ENCODE measurements at regions not wholly inside any gene's neighbourhood (a gene's known extent, or its start where the extent isn't known, plus 50 kb on each side); places are given as distances from the start of the nearest gene placed in this dataset.

DNA sequence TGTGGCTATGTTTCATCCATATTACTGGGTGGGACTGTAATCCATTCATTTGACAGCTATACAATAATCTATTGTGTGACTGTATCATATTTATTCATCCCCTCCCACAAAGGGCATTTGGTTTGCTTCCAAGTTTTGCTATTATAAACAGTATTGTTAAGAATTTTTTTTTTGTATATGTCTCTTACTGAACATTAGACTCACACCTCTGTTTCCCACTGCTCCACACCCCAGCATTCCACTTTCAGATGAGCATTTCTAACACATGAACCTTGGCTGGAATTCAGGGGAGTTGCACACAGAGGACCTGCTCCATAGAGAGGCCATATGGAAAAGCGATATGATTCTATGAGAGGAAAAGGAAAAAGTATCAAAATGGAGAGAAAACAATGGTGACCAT, 81.6 kb upstream of the DKK2 start:
- Histone ChIP-seq H3K36me3 (ENCODE audit: control insufficient read depth in 1 of 2, insufficient read depth in 2 of 2, low read length in 2 of 2) (no peaks in the 10 kb centered on the region), H3K4me1 (ENCODE audit: control insufficient read depth in 1 of 2, insufficient read depth in 2 of 2, low read length in 2 of 2) (peaks cover 0 to 6% of the 10 kb centered on the region in 2 donors), H3K9me3 (ENCODE audit: control insufficient read depth in 1 of 2, low read length in 2 of 2) (peaks cover 0 to under 1% of the 10 kb centered on the region in 2 donors), H3K4me3 (ENCODE audit: low read depth in 1 of 2, low read length in 2 of 2) (no peak overlapping the region), H3K27ac (ENCODE audit: low read length) (no peak overlapping the region), H3K27me3 (ENCODE audit: low read depth, low read length) (no peaks in the 10 kb centered on the region)

DNA sequence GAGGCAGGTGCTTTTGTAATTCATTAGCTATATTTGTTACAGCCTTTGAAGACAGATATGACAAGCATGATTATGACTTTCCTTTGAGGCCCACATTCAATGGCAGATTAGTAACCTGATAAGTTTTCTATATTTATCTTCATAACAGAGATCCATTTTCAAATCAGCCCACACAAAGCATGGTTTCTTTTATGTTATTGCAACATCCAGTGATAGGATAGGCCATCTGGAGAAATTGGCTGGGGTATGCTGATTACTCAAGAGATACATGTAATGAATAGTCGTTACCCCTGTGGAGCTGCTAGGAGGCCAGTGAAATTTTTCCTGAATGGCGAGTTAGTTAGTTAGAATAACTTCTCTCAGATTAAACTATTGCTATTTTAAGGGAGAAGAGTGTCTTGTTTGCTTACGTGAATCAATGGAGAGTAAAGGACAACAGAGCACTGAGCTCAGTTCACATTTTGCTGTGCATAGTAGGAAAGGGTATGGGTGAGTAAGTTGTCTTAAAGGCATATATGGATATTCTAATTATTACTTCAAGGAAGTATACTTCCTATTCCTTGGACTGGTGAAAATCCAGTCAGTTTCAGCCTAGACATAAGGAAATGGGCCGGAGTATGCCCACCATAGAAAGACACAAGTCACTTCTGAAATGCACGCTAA, 79.2 kb upstream of the DKK2 start:
- Histone ChIP-seq H3K4me3 (ENCODE audit: low read depth in 1 of 2, low read length in 2 of 2) (no peak overlapping the region), H3K27ac (ENCODE audit: low read length) (no peak overlapping the region), H3K9me3 (ENCODE audit: control insufficient read depth in 1 of 2, low read length in 2 of 2) (peaks cover 2 to 3% of the 10 kb centered on the region in 2 donors), H3K27me3 (ENCODE audit: low read depth, low read length) (no peaks in the 10 kb centered on the region), H3K4me1 (ENCODE audit: control insufficient read depth in 1 of 2, insufficient read depth in 2 of 2, low read length in 2 of 2) (peaks cover 0 to 6% of the 10 kb centered on the region in 2 donors), H3K36me3 (ENCODE audit: control insufficient read depth in 1 of 2, insufficient read depth in 2 of 2, low read length in 2 of 2) (no peaks in the 10 kb centered on the region)

DNA sequence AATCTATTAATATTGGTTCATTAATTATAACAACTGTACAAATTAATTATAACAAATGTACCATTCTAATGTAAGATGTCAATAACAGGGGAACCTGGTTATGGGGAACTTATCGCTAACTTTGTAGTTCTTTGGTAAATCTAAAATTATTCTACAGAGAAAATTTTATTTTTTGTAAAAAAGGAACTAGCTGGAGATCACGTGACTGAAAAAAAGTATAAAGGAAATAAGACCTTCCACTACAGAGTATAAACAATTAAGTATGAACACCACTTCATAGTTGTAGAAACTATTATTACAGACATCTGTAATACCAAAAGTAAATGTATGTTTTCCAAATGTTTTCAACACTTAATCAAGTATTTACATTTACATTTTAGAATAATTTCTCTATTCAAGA, 77.9 kb upstream of the DKK2 start:
- no peaks in the 10 kb centered on the region for H3K27me3 ChIP-seq (ENCODE audit: low read depth, low read length)
- H3K9me3 ChIP-seq (ENCODE audit: control insufficient read depth in 1 of 2, low read length in 2 of 2) = peaks cover 2 to 3% of the 10 kb centered on the region in 2 donors
- H3K36me3 ChIP-seq (ENCODE audit: control insufficient read depth in 1 of 2, insufficient read depth in 2 of 2, low read length in 2 of 2) = no peaks in the 10 kb centered on the region
- no peaks in the 10 kb centered on the region for H3K4me1 ChIP-seq (ENCODE audit: control insufficient read depth in 1 of 2, insufficient read depth in 2 of 2, low read length in 2 of 2)
- H3K27ac ChIP-seq (ENCODE audit: low read length) = no peak overlapping the region
- H3K4me3 ChIP-seq (ENCODE audit: low read depth in 1 of 2, low read length in 2 of 2) = no peak overlapping the region

DNA sequence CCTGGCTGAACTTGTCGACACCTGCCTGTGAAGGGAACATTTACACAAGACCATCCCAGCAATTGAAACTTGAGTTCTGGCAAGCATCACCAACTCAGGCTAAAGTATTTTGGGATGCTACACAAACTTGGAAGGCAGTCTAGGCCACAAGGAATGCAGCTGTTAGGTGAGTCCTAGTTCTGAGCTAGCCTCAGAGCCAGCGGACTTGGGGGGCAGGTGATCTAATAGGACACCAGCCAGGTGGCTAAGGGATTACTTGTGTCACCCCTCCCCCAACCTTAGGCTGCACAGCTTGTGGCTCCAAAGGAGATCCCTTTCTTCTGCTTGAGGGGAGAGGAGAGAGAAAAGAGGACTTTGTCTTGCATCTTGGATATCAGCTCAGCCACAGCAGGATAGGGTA, 62.3 kb upstream of the DKK2 start:
- no peaks in the 10 kb centered on the region for H3K36me3 ChIP-seq (ENCODE audit: control insufficient read depth in 1 of 2, insufficient read depth in 2 of 2, low read length in 2 of 2)
- H3K27me3 ChIP-seq (ENCODE audit: low read depth, low read length) = no peaks in the 10 kb centered on the region
- no peaks in the 10 kb centered on the region for H3K9me3 ChIP-seq (ENCODE audit: control insufficient read depth in 1 of 2, low read length in 2 of 2)
- no peak overlapping the region for H3K27ac ChIP-seq (ENCODE audit: low read length)
- H3K4me1 ChIP-seq (ENCODE audit: control insufficient read depth in 1 of 2, insufficient read depth in 2 of 2, low read length in 2 of 2) = no peaks in the 10 kb centered on the region
- no peak overlapping the region for H3K4me3 ChIP-seq (ENCODE audit: low read depth in 1 of 2, low read length in 2 of 2)

DNA sequence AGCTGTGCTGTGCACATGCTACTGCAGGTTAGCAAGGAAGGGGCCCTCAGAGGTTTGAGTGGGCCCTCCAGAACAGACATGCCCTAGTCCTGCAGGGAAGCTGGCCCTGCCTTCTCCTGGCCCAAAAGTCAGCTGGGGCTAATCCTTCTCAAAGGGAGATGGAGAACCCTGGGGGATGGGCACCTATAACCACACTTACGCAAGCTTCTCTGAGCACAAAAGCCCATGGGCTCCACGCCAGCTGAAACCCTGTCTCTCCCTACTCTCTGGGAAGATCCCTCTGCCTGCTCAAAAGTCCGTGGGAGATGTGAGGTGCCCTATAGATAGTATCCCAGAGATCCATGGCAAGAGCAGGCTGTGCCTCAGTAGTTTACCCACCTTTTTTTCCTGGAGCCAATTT, 58.9 kb upstream of the DKK2 start:
- Histone ChIP-seq H3K27me3 (ENCODE audit: low read depth, low read length) (no peaks in the 10 kb centered on the region), H3K4me3 (ENCODE audit: low read depth in 1 of 2, low read length in 2 of 2) (no peak overlapping the region), H3K36me3 (ENCODE audit: control insufficient read depth in 1 of 2, insufficient read depth in 2 of 2, low read length in 2 of 2) (no peaks in the 10 kb centered on the region), H3K27ac (ENCODE audit: low read length) (no peak overlapping the region), H3K4me1 (ENCODE audit: control insufficient read depth in 1 of 2, insufficient read depth in 2 of 2, low read length in 2 of 2) (no peaks in the 10 kb centered on the region), H3K9me3 (ENCODE audit: control insufficient read depth in 1 of 2, low read length in 2 of 2) (no peaks in the 10 kb centered on the region)

DNA sequence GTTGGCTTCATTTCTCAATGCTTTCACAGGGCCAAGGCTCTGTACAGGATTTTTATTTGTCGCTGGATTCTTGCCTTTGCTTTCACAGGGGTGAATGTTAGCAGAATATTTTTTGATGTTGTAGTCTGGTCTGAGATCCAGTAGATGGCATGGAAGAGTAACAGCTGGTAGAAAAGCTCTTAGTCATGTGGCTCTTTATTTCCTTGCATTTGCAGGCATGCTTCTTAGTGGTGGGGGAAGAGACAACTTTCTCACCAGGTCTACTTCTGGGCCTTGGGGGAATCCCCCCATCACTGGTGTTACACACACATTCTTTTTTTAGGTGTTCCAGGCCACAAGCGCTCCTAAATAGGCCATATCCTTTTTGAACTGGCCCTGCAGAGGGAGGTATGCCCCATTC, 58.2 kb upstream of the DKK2 start:
- Histone ChIP-seq H3K27me3 (ENCODE audit: low read depth, low read length) (no peaks in the 10 kb centered on the region), H3K4me3 (ENCODE audit: low read depth in 1 of 2, low read length in 2 of 2) (no peak overlapping the region), H3K36me3 (ENCODE audit: control insufficient read depth in 1 of 2, insufficient read depth in 2 of 2, low read length in 2 of 2) (no peaks in the 10 kb centered on the region), H3K9me3 (ENCODE audit: control insufficient read depth in 1 of 2, low read length in 2 of 2) (no peaks in the 10 kb centered on the region), H3K27ac (ENCODE audit: low read length) (no peak overlapping the region), H3K4me1 (ENCODE audit: control insufficient read depth in 1 of 2, insufficient read depth in 2 of 2, low read length in 2 of 2) (no peaks in the 10 kb centered on the region)

Data from muscle layer of duodenum (tissue), 2 donors.